T-cell (primary cell): ENCODE measurements at regions not wholly inside any gene's neighbourhood (a gene's known extent, or its start where the extent isn't known, plus 50 kb on each side); places are given as distances from the start of the nearest gene placed in this dataset.

Experiments used
- ATAC-seq, 4 experiments: fragments of 200-7000 bp in 3 of 4; fragments of 150-1000 bp in 1 of 4; cut with Tn5 transposase; replicated peaks in 1 of 4; 1 replicate in 3 of 4; 2 replicates in 1 of 4; pipeline ENCODE4 v1.10.0; 2021; ENCODE audit warnings: moderate library complexity in 3 of 4, mild to moderate bottlenecking in 2 of 4, moderate number of reproducible peaks in 1 of 4
- CTCF ChIA-PET, 2 donors: fragments of 300-600 bp; sonication (Branson Sonifier 250); formaldehyde crosslinking; loops; one replicate each; lab custom pipeline; 2022; ENCODE audit warnings: antibody characterized with exemption in 2 of 2; lab: Charles Lee
- POLR2A ChIA-PET, 2 donors: fragments of 300-600 bp; sonication (Branson Sonifier 250); formaldehyde crosslinking; loops; one replicate each; lab custom pipeline; 2022; ENCODE audit warnings: antibody characterized with exemption in 2 of 2; lab: Charles Lee
- DNase-seq, 35 experiments: peaks; one replicate each; pipeline versions ENCODE4 v3.0.0 to v3.0.0-alpha.2; 2013 to 2023
- H3K27ac ChIP-seq: one replicate; pipeline ENCODE4 v1.5.1; 2013; ENCODE audit warnings: low read length
- H3K27me3 ChIP-seq, 2 experiments: replicated peaks in 1 of 2; 1 replicate in 1 of 2; 2 replicates in 1 of 2; pipeline versions ENCODE4 v1.6.1 to v1.7.0; 2013; ENCODE audit warnings: low read length in 1 of 2, mixed read lengths in 1 of 2; ENCODE audit not compliant: control insufficient read depth in 2 of 2, insufficient read depth in 2 of 2; ENCODE audit errors: extremely low read depth in 1 of 2
- H3K36me3 ChIP-seq, 2 donors: 1 replicate in 1 of 2; 2 replicates in 1 of 2; pipeline versions ENCODE4 v1.6.1 to v1.7.0; 2013; ENCODE audit warnings: low read length in 1 of 2; ENCODE audit not compliant: control insufficient read depth in 2 of 2, insufficient read depth in 1 of 2; ENCODE audit errors: extremely low read depth in 1 of 2
- H3K4me1 ChIP-seq, 2 experiments: 1 replicate in 1 of 2; 2 replicates in 1 of 2; pipeline versions ENCODE4 v1.6.1 to v1.7.0; 2013; ENCODE audit warnings: low read length in 2 of 2, mixed read lengths in 1 of 2; ENCODE audit not compliant: insufficient read depth in 2 of 2, control insufficient read depth in 1 of 2; ENCODE audit errors: extremely low read depth in 1 of 2
- H3K4me3 ChIP-seq, 2 donors: 1 replicate in 1 of 2; 2 replicates in 1 of 2; pipeline versions ENCODE4 v1.5.1 to v1.7.0; 2013; ENCODE audit warnings: mild to moderate bottlenecking in 2 of 2, low read length in 1 of 2, moderate library complexity in 1 of 2; ENCODE audit not compliant: control insufficient read depth in 1 of 2; ENCODE audit errors: extremely low read depth in 1 of 2
- H3K9me3 ChIP-seq: 2 replicates; pipeline ENCODE4 v1.7.0; 2013
- H3K27ac Mint-ChIP-seq, 2 donors: one replicate each; pipeline ENCODE4 v1.8.0; 2020 to 2021; ENCODE audit warnings: mild to moderate bottlenecking in 2 of 2, mixed read lengths in 2 of 2
- H3K27me3 Mint-ChIP-seq, 2 donors: one replicate each; pipeline ENCODE4 v1.8.0; 2021 to 2022; ENCODE audit warnings: mixed read lengths in 2 of 2
- H3K36me3 Mint-ChIP-seq: one replicate; pipeline ENCODE4 v1.8.0; 2021; ENCODE audit warnings: mixed read lengths
- H3K4me1 Mint-ChIP-seq, 3 donors: one replicate each; pipeline ENCODE4 v1.8.0; 2020 to 2022; ENCODE audit warnings: mixed read lengths in 3 of 3, mild to moderate bottlenecking in 1 of 3
- H3K4me3 Mint-ChIP-seq, 3 donors: one replicate each; pipeline ENCODE4 v1.8.0; 2020 to 2022; ENCODE audit warnings: mild to moderate bottlenecking in 3 of 3, mixed read lengths in 3 of 3, moderate library complexity in 3 of 3
- H3K9me3 Mint-ChIP-seq, 3 donors: one replicate each; pipeline ENCODE4 v1.8.0; 2020 to 2022; ENCODE audit warnings: mixed read lengths in 3 of 3
- WGBS: methylation state at CpG from one replicate; pipeline ENCODE4 v1.1.5; 2013; ENCODE audit warnings: missing lambda C conversion rate; ENCODE audit not compliant: insufficient coverage; 5-methylcytosine and 5-hydroxymethylcytosine counted together

DNA sequence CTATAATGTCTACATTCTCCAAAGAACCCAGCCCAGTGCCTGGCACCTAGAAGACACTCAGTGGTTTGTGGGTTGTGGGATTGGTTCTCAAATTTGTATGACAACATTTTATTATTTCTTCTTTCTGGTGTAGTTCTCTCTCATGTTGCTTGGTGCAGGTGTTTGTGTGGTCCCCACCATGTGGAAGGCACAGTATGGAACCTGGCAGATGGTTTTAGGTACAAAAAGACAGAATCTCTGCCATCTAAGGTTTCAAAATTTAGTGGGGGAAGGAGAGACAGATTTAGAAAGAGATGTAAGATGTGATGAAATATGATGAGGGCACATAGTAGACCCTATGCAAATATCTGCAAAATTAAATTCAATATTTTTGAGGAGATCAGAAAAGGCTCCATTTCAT lies 323.8 kb downstream of the CDK5RAP2 start:
- CTCF ChIA-PET = no interaction called here
- peaks cover 24 to 37% of the 10 kb centered on the region in 2 donors for H3K27me3 Mint-ChIP-seq

DNA sequence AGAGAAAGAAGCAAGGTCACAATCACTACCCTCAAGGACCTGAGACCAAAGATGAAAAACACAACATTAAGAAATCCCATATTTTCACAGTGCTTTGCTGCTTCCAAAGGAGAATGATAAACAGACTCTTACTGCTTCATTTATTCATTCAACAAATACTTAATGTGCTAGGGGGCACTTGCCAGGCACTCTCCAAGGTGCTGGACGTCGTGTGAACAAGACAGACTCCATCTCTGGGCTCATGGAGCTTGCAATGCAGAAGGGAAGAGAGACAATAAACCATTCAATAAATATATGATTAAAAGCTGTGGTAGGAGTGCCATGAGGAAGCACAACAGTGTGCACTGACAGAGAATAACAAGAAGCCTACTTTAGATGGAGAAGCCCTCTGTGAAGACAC lies 327.7 kb downstream of the CDK5RAP2 start:
- ChIA-PET POLR2A (no interaction called here), CTCF (interaction anchor here in 1 of 2 donors (0.6 kb wide), 1 partner anchor 1116 kb away, joined by 4 read pairs; no protein-coding TSS in a partner anchor)
- no peaks in the 10 kb centered on the region for H3K27me3 ChIP-seq
- no peaks in the 10 kb centered on the region for H3K9me3 ChIP-seq
- H3K36me3 Mint-ChIP-seq = no peaks in the 10 kb centered on the region
- no peak overlapping the region for H3K4me3 ChIP-seq
- no peaks in the 10 kb centered on the region for H3K4me1 ChIP-seq
- no peaks in the 10 kb centered on the region for H3K36me3 ChIP-seq
- H3K27ac Mint-ChIP-seq = no peak overlapping the region
- peaks cover 13 to 26% of the 10 kb centered on the region in 2 donors for H3K27me3 Mint-ChIP-seq
- H3K9me3 Mint-ChIP-seq = peaks cover 0 to 6% (median 5%) of the 10 kb centered on the region in 3 donors
- no peaks in the 10 kb centered on the region for H3K4me1 Mint-ChIP-seq
- no CpG with 5 or more reads among the region's 2 CpGs for WGBS
- no peak overlapping the region for H3K27ac ChIP-seq
- DNase-seq = no peak
- H3K4me3 Mint-ChIP-seq = no peak overlapping the region
- no peak for ATAC-seq

More for the DNA sequence above, 323.8 kb downstream of the CDK5RAP2 start:
- Histone ChIP-seq H3K4me1 (no peaks in the 10 kb centered on the region), H3K27me3 (peaks cover 0 to 4% of the 10 kb centered on the region in 2 experiments), H3K36me3 (no peaks in the 10 kb centered on the region), H3K4me3 (no peak overlapping the region), H3K9me3 (no peaks in the 10 kb centered on the region), H3K27ac (no peak overlapping the region)
- DNase-seq (no peak), ATAC-seq (no peak)
- Mint-ChIP-seq H3K4me3 (no peak overlapping the region), H3K9me3 (peaks cover 0 to 6% (median under 1%) of the 10 kb centered on the region in 3 donors), H3K36me3 (no peaks in the 10 kb centered on the region), H3K27ac (no peak overlapping the region), H3K4me1 (no peaks in the 10 kb centered on the region)
- POLR2A ChIA-PET = no interaction called here

DNA sequence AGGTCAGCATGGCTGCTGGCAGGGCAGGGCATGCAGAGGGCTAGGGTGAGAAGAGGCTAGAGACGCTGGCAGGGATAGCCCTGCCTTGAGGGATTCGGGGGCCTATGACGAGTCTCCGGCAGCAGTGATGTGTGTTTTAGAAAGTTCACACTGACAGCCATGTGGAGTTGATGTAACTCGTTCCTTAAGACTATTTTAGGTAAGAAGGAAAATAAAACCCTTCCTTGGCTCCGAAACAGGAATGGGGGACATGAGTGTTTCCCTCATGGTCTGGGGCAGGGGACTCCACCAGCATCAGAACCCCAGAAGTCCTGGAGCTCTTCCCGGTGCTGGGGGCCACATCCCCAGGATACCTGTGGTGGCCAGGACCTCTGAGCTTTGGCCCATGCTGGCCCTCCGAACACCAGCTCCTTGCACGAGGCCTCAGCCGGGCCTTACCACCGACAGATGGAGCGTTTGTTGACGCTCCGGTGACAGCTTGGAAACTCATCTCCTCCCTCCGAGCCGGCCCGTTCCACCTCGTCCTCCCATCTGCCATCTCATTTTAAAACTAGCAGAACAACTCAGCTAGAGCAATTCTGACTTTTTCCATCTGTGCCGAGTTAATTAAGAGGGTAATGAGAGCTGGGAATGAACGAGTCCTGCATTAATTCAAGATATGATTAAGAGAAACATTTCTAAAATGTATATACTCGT lies 337.7 kb downstream of the CDK5RAP2 start:
- 85% methylated on average over 9 of the region's 21 CpGs for WGBS
- Mint-ChIP-seq H3K27ac (no peak overlapping the region), H3K36me3 (no peaks in the 10 kb centered on the region), H3K4me1 (no peaks in the 10 kb centered on the region), H3K9me3 (peaks cover 3 to 4% (median 4%) of the 10 kb centered on the region in 3 donors), H3K4me3 (no peak overlapping the region), H3K27me3 (peaks cover 0 to 5% of the 10 kb centered on the region in 2 donors)
- no peak for DNase-seq
- ChIA-PET POLR2A (no interaction called here), CTCF (no interaction called here)
- Histone ChIP-seq H3K27me3 (no peaks in the 10 kb centered on the region), H3K36me3 (no peaks in the 10 kb centered on the region), H3K9me3 (no peaks in the 10 kb centered on the region), H3K27ac (no peak overlapping the region), H3K4me3 (no peak overlapping the region), H3K4me1 (no peaks in the 10 kb centered on the region)
- no peak for ATAC-seq

DNA sequence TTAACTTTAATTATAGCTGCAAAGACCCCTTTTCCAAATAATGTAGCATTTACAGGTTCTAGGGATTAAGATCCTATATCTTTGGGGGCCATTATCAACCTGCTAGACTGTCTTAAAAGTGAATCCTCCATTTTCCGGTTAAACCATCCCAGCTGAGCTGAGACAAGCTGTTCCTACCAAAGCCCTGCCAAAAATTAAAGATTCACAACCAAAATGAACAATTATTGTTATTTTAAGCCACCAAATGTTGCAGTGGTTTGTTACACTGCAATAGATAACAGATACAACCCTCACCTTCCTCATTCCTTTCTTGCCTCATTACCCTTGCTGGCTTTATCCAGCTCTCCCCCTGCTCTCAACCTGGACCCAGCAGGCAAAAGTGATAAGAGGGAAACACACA lies 343.4 kb downstream of the CDK5RAP2 start:
- H3K27me3 Mint-ChIP-seq = peaks cover 0 to 5% of the 10 kb centered on the region in 2 donors
- peaks cover 0 to 7% (median 0%) of the 10 kb centered on the region in 3 donors for H3K9me3 Mint-ChIP-seq
- no peak overlapping the region for H3K27ac Mint-ChIP-seq
- no peaks in the 10 kb centered on the region for H3K4me1 Mint-ChIP-seq
- Histone ChIP-seq H3K27ac (no peak overlapping the region), H3K27me3 (no peaks in the 10 kb centered on the region), H3K4me3 (no peak overlapping the region), H3K4me1 (no peaks in the 10 kb centered on the region), H3K9me3 (no peaks in the 10 kb centered on the region), H3K36me3 (no peaks in the 10 kb centered on the region)
- POLR2A ChIA-PET = no interaction called here
- no peaks in the 10 kb centered on the region for H3K36me3 Mint-ChIP-seq
- no peak overlapping the region for H3K4me3 Mint-ChIP-seq
- no peak for ATAC-seq
- 57% methylated on average over 1 of the region's 1 CpG for WGBS
- DNase-seq = no peak
- CTCF ChIA-PET = no interaction called here

DNA sequence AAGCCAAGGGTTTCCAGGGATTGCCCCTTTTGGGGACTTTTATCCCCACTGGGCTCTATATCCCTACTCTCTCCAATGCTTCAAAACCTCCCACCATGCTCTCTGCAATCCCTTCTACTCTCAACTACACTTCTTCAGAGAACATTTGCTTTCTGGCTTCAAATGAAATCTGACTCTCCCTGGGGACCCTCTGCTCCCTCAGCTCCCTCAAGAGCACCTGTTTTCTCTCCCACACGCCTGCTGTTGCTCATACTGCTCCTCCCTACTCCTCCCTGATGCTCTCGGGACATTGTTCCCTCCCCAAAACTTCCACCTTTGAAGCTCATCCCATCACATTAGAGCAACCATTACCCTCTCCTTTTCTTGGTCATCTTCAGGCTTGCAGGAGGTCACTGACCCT lies 344.9 kb downstream of the CDK5RAP2 start:
- H3K4me3 ChIP-seq = no peak overlapping the region
- ATAC-seq = no peak
- H3K36me3 ChIP-seq = no peaks in the 10 kb centered on the region
- H3K4me3 Mint-ChIP-seq = no peak overlapping the region
- H3K9me3 Mint-ChIP-seq = peaks cover 0 to 7% (median 0%) of the 10 kb centered on the region in 3 donors
- ChIA-PET CTCF (no interaction called here), POLR2A (no interaction called here)
- no peak overlapping the region for H3K27ac Mint-ChIP-seq
- DNase-seq = no peak
- H3K27me3 ChIP-seq = no peaks in the 10 kb centered on the region
- no peaks in the 10 kb centered on the region for H3K36me3 Mint-ChIP-seq
- peaks cover 0 to under 1% of the 10 kb centered on the region in 2 donors for H3K27me3 Mint-ChIP-seq
- WGBS = 38% methylated on average over 2 of the region's 2 CpGs
- H3K27ac ChIP-seq = no peak overlapping the region
- no peaks in the 10 kb centered on the region for H3K9me3 ChIP-seq
- H3K4me1 ChIP-seq = no peaks in the 10 kb centered on the region
- H3K4me1 Mint-ChIP-seq = no peaks in the 10 kb centered on the region

DNA sequence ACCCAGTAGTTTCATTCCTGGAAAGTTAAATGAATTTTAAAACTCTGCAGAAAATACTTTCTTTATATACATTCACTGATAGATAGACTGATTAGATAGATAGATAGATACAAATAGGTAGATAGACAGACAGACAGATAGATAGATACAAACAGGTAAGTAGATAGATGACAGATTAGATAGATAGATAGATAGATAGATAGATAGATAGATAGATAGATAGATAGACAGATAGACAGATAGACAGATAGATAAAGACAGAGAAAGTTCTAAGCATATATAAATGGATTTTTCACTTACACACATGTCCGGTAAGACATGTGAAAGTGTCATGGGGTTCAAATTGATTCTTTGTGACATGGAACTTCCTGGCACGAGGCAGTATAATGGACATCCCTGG lies 349.7 kb downstream of the CDK5RAP2 start:
- Mint-ChIP-seq H3K27me3 (no peaks in the 10 kb centered on the region), H3K36me3 (no peaks in the 10 kb centered on the region), H3K9me3 (peaks cover 0 to 7% (median 0%) of the 10 kb centered on the region in 3 donors), H3K4me1 (no peaks in the 10 kb centered on the region), H3K27ac (no peak overlapping the region), H3K4me3 (no peak overlapping the region)
- ChIA-PET POLR2A (no interaction called here), CTCF (no interaction called here)
- H3K27me3 ChIP-seq = no peaks in the 10 kb centered on the region
- no peaks in the 10 kb centered on the region for H3K36me3 ChIP-seq
- H3K4me1 ChIP-seq = no peaks in the 10 kb centered on the region
- ATAC-seq (no peak), DNase-seq (no peak)
- H3K9me3 ChIP-seq = no peaks in the 10 kb centered on the region
- no peak overlapping the region for H3K4me3 ChIP-seq
- H3K27ac ChIP-seq = no peak overlapping the region
- WGBS = 20% methylated on average over 1 of the region's 2 CpGs
